ENCODE measurements at regions not wholly inside any gene's neighbourhood (a gene's known extent, or its start where the extent isn't known, plus 50 kb on each side); places are given as distances from the start of the nearest gene placed in this dataset.

DNA sequence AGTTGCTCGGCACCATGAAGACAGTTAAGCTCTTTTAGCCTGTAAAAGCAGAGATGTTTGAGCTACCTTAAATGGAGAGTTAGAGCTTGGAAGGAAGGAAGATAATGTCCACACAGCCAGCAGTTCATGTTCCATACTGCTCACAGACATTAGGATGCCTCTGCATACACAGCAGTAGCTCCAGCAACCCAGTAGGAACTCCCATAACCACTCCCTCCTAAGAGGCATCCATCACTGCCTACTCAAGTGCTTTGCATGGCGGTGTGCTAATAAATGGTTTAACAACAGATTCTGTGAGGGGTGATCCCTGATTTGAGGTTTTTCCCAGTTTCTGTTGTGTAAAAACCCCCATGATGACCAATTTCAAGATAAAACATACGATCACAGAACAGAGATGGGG lies 286.4 kb downstream of the HACE1 start:
- H3K36me3 ChIP-seq (ENCODE audit: control insufficient read depth in 2 of 3, insufficient read depth in 3 of 3, low read length in 3 of 3): no peaks in the 10 kb centered on the region
- H3K9me3 ChIP-seq (ENCODE audit: control insufficient read depth in 2 of 3, insufficient read depth in 1 of 3, low read length in 3 of 3): no peaks in the 10 kb centered on the region
- no peaks in the 10 kb centered on the region for H3K4me1 ChIP-seq (ENCODE audit: control insufficient read depth in 2 of 3, insufficient read depth in 2 of 3, low read depth in 1 of 3, low read length in 3 of 3)
- H3K9ac ChIP-seq (ENCODE audit: low read length in 3 of 3): no peak overlapping the region
- H3K27ac ChIP-seq (ENCODE audit: low read depth in 2 of 2, low read length in 2 of 2): no peak overlapping the region
- H3K27me3 ChIP-seq (ENCODE audit: control insufficient read depth, insufficient read depth, low read length): no peaks in the 10 kb centered on the region
- FAIRE-seq: no peak
- intact Hi-C loops (cut with DNase I): no loop called here
- TF ChIP-seq, protein P1, sequence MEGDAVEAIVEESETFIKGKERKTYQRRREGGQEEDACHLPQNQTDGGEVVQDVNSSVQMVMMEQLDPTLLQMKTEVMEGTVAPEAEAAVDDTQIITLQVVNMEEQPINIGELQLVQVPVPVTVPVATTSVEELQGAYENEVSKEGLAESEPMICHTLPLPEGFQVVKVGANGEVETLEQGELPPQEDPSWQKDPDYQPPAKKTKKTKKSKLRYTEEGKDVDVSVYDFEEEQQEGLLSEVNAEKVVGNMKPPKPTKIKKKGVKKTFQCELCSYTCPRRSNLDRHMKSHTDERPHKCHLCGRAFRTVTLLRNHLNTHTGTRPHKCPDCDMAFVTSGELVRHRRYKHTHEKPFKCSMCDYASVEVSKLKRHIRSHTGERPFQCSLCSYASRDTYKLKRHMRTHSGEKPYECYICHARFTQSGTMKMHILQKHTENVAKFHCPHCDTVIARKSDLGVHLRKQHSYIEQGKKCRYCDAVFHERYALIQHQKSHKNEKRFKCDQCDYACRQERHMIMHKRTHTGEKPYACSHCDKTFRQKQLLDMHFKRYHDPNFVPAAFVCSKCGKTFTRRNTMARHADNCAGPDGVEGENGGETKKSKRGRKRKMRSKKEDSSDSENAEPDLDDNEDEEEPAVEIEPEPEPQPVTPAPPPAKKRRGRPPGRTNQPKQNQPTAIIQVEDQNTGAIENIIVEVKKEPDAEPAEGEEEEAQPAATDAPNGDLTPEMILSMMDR (IDR thresholded peaks at IDR 0.05; ENCODE audit: borderline replicate concordance, extremely low read depth, insufficient read depth): no peak
- DNase-seq: no peak
- H3K4me3 ChIP-seq (ENCODE audit: low read length in 3 of 3): no peak overlapping the region

DNA sequence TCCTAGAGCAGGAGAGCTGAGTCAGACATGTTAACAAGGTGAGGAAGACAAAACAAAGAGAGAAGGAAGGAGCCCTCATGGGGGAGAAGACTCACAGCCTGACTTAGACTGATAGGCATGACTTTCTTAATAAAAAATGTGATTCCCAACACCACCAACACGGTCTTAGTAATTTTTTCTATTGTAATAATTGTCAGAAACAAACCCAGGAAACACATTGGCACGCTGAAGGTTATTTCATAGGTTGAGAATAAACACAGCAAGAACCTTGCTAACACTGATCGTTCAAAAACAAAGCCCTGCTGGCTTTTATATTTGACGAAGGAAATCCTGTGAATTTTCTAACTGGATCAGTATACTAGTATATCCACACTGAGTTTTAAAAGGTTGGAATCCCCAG lies 286.8 kb downstream of the HACE1 start:
- TF ChIP-seq, protein P1 (IDR thresholded peaks at IDR 0.05; ENCODE audit: borderline replicate concordance, extremely low read depth, insufficient read depth): no peak
- H3K9me3 ChIP-seq (ENCODE audit: control insufficient read depth in 2 of 3, insufficient read depth in 1 of 3, low read length in 3 of 3): no peaks in the 10 kb centered on the region
- no peak overlapping the region for H3K4me3 ChIP-seq (ENCODE audit: low read length in 3 of 3)
- no peaks in the 10 kb centered on the region for H3K36me3 ChIP-seq (ENCODE audit: control insufficient read depth in 2 of 3, insufficient read depth in 3 of 3, low read length in 3 of 3)
- no peak overlapping the region for H3K27ac ChIP-seq (ENCODE audit: low read depth in 2 of 2, low read length in 2 of 2)
- no peak overlapping the region for H3K9ac ChIP-seq (ENCODE audit: low read length in 3 of 3)
- DNase-seq: no peak
- no peaks in the 10 kb centered on the region for H3K27me3 ChIP-seq (ENCODE audit: control insufficient read depth, insufficient read depth, low read length)
- no peak for FAIRE-seq
- H3K4me1 ChIP-seq (ENCODE audit: control insufficient read depth in 2 of 3, insufficient read depth in 2 of 3, low read depth in 1 of 3, low read length in 3 of 3): no peaks in the 10 kb centered on the region
- intact Hi-C loops (cut with DNase I): no loop called here

DNA sequence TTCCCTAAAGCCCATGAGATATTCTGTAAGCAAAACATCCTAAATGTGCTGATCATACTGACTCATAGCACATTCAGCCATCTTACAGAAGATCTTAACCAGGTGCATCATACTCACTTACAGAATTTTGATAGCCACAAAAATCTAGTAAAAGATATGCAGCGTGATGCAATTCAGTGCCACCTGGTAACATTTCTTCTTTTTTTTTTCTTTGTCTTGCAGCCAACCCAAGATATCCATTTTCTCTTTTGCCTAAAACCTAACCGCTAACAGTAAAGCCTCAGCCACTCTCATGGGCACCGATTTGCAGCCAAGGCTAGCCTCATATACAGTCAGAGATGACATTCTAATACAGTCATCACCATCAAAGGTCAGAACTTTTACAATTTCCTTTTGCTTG lies 293.3 kb downstream of the HACE1 start:
- H3K36me3 ChIP-seq (ENCODE audit: control insufficient read depth in 2 of 3, insufficient read depth in 3 of 3, low read length in 3 of 3): no peaks in the 10 kb centered on the region
- no peak overlapping the region for H3K9ac ChIP-seq (ENCODE audit: low read length in 3 of 3)
- no peak for FAIRE-seq
- H3K9me3 ChIP-seq (ENCODE audit: control insufficient read depth in 2 of 3, insufficient read depth in 1 of 3, low read length in 3 of 3): no peaks in the 10 kb centered on the region
- H3K27me3 ChIP-seq (ENCODE audit: control insufficient read depth, insufficient read depth, low read length): no peaks in the 10 kb centered on the region
- no peak overlapping the region for H3K27ac ChIP-seq (ENCODE audit: low read depth in 2 of 2, low read length in 2 of 2)
- H3K4me1 ChIP-seq (ENCODE audit: control insufficient read depth in 2 of 3, insufficient read depth in 2 of 3, low read depth in 1 of 3, low read length in 3 of 3): no peaks in the 10 kb centered on the region
- DNase-seq: no peak
- TF ChIP-seq, protein P1 (IDR thresholded peaks at IDR 0.05; ENCODE audit: borderline replicate concordance, extremely low read depth, insufficient read depth): no peak
- intact Hi-C loops (cut with DNase I): no loop called here
- H3K4me3 ChIP-seq (ENCODE audit: low read length in 3 of 3): no peak overlapping the region

DNA sequence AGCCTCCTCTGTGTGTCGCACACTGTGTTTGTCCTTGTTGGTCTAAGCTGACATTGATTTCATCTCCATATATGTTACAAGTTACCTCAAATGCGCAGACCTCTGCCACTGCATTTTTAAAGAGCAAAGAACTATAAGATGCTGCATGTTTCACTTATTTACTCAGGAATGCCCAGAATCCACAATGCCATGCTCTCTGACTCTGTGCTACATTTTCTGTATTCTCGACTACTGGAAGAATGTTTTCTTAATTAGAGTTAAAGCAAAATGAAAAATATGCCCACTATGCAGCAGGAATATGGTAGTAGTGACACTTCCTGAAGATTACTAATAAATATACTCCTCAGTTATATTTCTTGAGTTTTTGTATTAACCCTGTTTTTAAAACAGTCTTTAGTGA lies 296.4 kb downstream of the HACE1 start:
- DNase-seq: no peak
- intact Hi-C loops (cut with DNase I): no loop called here
- no peaks in the 10 kb centered on the region for H3K27me3 ChIP-seq (ENCODE audit: control insufficient read depth, insufficient read depth, low read length)
- FAIRE-seq: no peak
- H3K36me3 ChIP-seq (ENCODE audit: control insufficient read depth in 2 of 3, insufficient read depth in 3 of 3, low read length in 3 of 3): no peaks in the 10 kb centered on the region
- no peaks in the 10 kb centered on the region for H3K9me3 ChIP-seq (ENCODE audit: control insufficient read depth in 2 of 3, insufficient read depth in 1 of 3, low read length in 3 of 3)
- H3K4me1 ChIP-seq (ENCODE audit: control insufficient read depth in 2 of 3, insufficient read depth in 2 of 3, low read depth in 1 of 3, low read length in 3 of 3): no peaks in the 10 kb centered on the region
- no peak overlapping the region for H3K4me3 ChIP-seq (ENCODE audit: low read length in 3 of 3)
- no peak overlapping the region for H3K9ac ChIP-seq (ENCODE audit: low read length in 3 of 3)
- H3K27ac ChIP-seq (ENCODE audit: low read depth in 2 of 2, low read length in 2 of 2): no peak overlapping the region
- TF ChIP-seq, protein P1 (IDR thresholded peaks at IDR 0.05; ENCODE audit: borderline replicate concordance, extremely low read depth, insufficient read depth): no peak
